Astrocyte (in vitro differentiated cells and primary cell): ENCODE measurements at regions not wholly inside any gene's neighbourhood (a gene's known extent, or its start where the extent isn't known, plus 50 kb on each side); places are given as distances from the start of the nearest gene placed in this dataset.

Experiments
- DNase-seq: peaks from one replicate; pipeline ENCODE4 v3.0.0-alpha.2; 2010; ENCODE audit warnings: low read depth
- FAIRE-seq: peaks from 2 replicates; lab custom pipeline; 2011; peaks lifted over from hg19 to GRCh38; lab: Jason Lieb, UNC
- H2AFZ ChIP-seq: 2 replicates; pipeline ENCODE4 v1.6.0; 2012; ENCODE audit warnings: low read depth, low read length, inconsistent platforms
- H3K27ac ChIP-seq: 2 replicates; pipeline ENCODE4 v1.5.1; 2011; ENCODE audit warnings: low read depth, low read length, inconsistent platforms
- H3K27me3 ChIP-seq: 2 replicates; pipeline ENCODE4 v1.6.0; 2011; ENCODE audit warnings: low read length, inconsistent platforms; ENCODE audit not compliant: insufficient read depth
- H3K36me3 ChIP-seq: 2 replicates; pipeline ENCODE4 v1.5.1; 2011; ENCODE audit warnings: low read length, inconsistent platforms; ENCODE audit not compliant: insufficient read depth
- H3K4me1 ChIP-seq: 2 replicates; pipeline ENCODE4 v1.5.1; 2011; ENCODE audit warnings: low read length, inconsistent platforms; ENCODE audit not compliant: insufficient read depth
- H3K4me2 ChIP-seq: 2 replicates; pipeline ENCODE4 v1.6.0; 2012; ENCODE audit warnings: low read length, inconsistent platforms
- H3K4me3 ChIP-seq: 2 replicates; pipeline ENCODE4 v1.5.1; 2011; ENCODE audit warnings: low read depth, mild to moderate bottlenecking, low read length, inconsistent platforms; ENCODE audit not compliant: insufficient read depth
- H3K79me2 ChIP-seq: 2 replicates; pipeline ENCODE4 v1.6.0; 2012; ENCODE audit warnings: mild to moderate bottlenecking, low read length, inconsistent platforms; ENCODE audit not compliant: insufficient read depth
- H3K9ac ChIP-seq: 2 replicates; pipeline ENCODE4 v1.6.0; 2012; ENCODE audit warnings: mild to moderate bottlenecking, low read length, inconsistent platforms
- H3K9me3 ChIP-seq: 2 replicates; pipeline ENCODE4 v1.5.1; 2012; ENCODE audit warnings: low read depth, mild to moderate bottlenecking, low read length, inconsistent platforms; ENCODE audit not compliant: insufficient read depth
- H4K20me1 ChIP-seq: 2 replicates; pipeline ENCODE4 v1.6.0; 2012; ENCODE audit warnings: low read length, inconsistent platforms; ENCODE audit not compliant: insufficient read depth
- H3K27ac Mint-ChIP-seq: one replicate; pipeline ENCODE4 v1.8.0; 2021; ENCODE audit warnings: mild to moderate bottlenecking, mixed read lengths; ENCODE audit not compliant: unreplicated experiment
- H3K27me3 Mint-ChIP-seq: one replicate; pipeline ENCODE4 v1.8.0; 2021; ENCODE audit warnings: low read depth, mixed read lengths; ENCODE audit not compliant: unreplicated experiment
- H3K36me3 Mint-ChIP-seq: one replicate; pipeline ENCODE4 v1.8.0; 2021; ENCODE audit warnings: low read depth, mixed read lengths; ENCODE audit not compliant: unreplicated experiment
- H3K4me1 Mint-ChIP-seq: one replicate; pipeline ENCODE4 v1.8.0; 2021; ENCODE audit warnings: low read depth, mixed read lengths; ENCODE audit not compliant: unreplicated experiment
- H3K4me3 Mint-ChIP-seq: one replicate; pipeline ENCODE4 v1.8.0; 2021; ENCODE audit warnings: mild to moderate bottlenecking, moderate library complexity, mixed read lengths; ENCODE audit not compliant: unreplicated experiment
- H3K9me3 Mint-ChIP-seq: one replicate; pipeline ENCODE4 v1.8.0; 2021; ENCODE audit warnings: mild to moderate bottlenecking, mixed read lengths; ENCODE audit not compliant: unreplicated experiment
- EZH2 ChIP-seq: IDR thresholded peaks from 2 replicates; pipeline ENCODE4 v1.6.1; 2012; ENCODE audit warnings: mild to moderate bottlenecking, low read length, inconsistent platforms; ENCODE audit not compliant: insufficient read depth
- TF ChIP-seq, protein P1 (sequence below): IDR thresholded peaks from 2 replicates; pipeline ENCODE4 v1.5.1; 2011; ENCODE audit warnings: low read depth, mild to moderate bottlenecking, inconsistent platforms, low read length, moderate library complexity; ENCODE audit not compliant: insufficient read depth

DNA sequence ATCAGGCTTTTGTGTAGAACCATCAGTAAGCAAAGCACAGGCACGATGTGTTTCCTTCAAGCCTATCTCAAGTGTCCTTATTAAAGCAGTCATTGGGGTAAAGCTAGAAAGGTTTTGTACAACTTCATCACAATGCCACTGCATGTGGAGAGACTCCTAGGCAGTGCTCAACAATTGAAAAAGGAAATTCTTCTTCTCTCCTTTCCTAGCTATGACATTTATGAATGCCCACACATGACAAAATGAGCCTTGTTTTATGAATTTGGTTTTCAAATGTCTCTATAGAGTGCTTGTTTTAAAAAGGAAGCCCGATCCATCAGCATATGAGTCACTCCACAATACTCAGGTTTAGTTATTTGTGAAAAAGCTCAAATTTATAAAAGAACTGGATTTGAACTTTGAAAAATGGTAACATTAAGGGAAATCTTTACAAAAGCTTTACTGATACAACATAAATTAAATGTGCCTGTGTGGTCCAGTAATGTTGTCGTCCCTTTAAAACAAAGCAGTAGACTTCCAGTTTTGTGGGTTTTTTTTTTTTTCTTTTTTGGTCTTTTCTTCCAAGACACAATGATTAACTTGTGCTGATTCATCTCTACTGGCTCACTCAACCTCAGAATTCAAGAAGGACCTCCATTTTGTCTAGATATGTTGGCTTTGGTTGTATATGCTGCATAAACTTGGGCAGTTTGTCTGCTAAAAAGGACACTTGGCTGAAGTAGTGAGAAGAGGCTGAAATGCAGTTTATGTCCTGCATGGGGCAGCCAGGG, 273.8 kb downstream of the GASK1B start:
- Mint-ChIP-seq H3K27ac (peak overlapping the region; percentile 88), H3K27me3 (no peaks in the 10 kb centered on the region), H3K36me3 (no peaks in the 10 kb centered on the region), H3K4me3 (no peak overlapping the region), H3K4me1 (peaks cover 18% of the 10 kb centered on the region), H3K9me3 (no peaks in the 10 kb centered on the region)
- H3K4me2 ChIP-seq: peak overlapping the region; percentile 45
- H3K4me1 ChIP-seq: peaks cover 4% of the 10 kb centered on the region
- no peak overlapping the region for H3K27ac ChIP-seq
- no peak overlapping the region for H3K4me3 ChIP-seq
- H3K79me2 ChIP-seq: no peaks in the 10 kb centered on the region
- peak overlapping the region; percentile 19 for H2AFZ ChIP-seq
- H3K36me3 ChIP-seq: no peaks in the 10 kb centered on the region
- H3K9me3 ChIP-seq: no peaks in the 10 kb centered on the region
- no peak for TF ChIP-seq EZH2
- TF ChIP-seq, protein P1, sequence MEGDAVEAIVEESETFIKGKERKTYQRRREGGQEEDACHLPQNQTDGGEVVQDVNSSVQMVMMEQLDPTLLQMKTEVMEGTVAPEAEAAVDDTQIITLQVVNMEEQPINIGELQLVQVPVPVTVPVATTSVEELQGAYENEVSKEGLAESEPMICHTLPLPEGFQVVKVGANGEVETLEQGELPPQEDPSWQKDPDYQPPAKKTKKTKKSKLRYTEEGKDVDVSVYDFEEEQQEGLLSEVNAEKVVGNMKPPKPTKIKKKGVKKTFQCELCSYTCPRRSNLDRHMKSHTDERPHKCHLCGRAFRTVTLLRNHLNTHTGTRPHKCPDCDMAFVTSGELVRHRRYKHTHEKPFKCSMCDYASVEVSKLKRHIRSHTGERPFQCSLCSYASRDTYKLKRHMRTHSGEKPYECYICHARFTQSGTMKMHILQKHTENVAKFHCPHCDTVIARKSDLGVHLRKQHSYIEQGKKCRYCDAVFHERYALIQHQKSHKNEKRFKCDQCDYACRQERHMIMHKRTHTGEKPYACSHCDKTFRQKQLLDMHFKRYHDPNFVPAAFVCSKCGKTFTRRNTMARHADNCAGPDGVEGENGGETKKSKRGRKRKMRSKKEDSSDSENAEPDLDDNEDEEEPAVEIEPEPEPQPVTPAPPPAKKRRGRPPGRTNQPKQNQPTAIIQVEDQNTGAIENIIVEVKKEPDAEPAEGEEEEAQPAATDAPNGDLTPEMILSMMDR: no peak
- H4K20me1 ChIP-seq: no peaks in the 10 kb centered on the region
- peak; percentile 62 for DNase-seq
- FAIRE-seq: no peak
- H3K9ac ChIP-seq: no peak overlapping the region
- H3K27me3 ChIP-seq: no peaks in the 10 kb centered on the region

DNA sequence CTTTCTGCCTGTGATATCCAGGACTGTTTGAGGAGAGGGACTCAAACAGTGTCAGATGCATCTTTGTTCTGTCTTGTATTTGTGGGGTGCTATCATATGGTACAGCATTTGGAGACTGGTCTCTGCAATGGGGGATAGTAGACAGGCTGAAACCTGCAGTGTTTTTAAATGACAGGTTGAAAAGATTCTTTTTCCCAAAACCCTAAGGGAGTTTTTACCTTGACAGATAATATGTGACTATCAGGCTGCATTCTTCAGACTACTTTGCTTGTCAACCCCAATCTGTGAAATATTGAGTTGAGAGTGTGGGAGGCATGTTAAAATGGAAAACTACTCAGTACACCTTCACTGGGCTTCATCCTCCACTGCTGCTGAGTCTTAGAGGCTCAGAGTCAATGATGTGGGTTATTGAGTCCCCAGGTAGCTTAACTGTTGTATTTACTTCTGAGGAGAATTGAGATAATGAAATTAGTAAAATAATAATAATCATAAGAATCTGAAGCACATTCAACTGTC, 274.9 kb downstream of the GASK1B start:
- no peaks in the 10 kb centered on the region for H3K36me3 ChIP-seq
- no peak for DNase-seq
- Mint-ChIP-seq H3K27me3 (no peaks in the 10 kb centered on the region), H3K9me3 (no peaks in the 10 kb centered on the region), H3K4me3 (no peak overlapping the region), H3K4me1 (peaks cover 18% of the 10 kb centered on the region), H3K27ac (no peak overlapping the region), H3K36me3 (no peaks in the 10 kb centered on the region)
- no peak overlapping the region for H3K9ac ChIP-seq
- H3K9me3 ChIP-seq: no peaks in the 10 kb centered on the region
- H3K79me2 ChIP-seq: no peaks in the 10 kb centered on the region
- H3K27ac ChIP-seq: no peak overlapping the region
- H3K4me1 ChIP-seq: peaks cover 4% of the 10 kb centered on the region
- TF ChIP-seq EZH2: no peak
- TF ChIP-seq, protein P1: no peak
- no peaks in the 10 kb centered on the region for H3K27me3 ChIP-seq
- H4K20me1 ChIP-seq: no peaks in the 10 kb centered on the region
- H3K4me3 ChIP-seq: no peak overlapping the region
- no peak for FAIRE-seq
- H2AFZ ChIP-seq: no peak overlapping the region
- no peak overlapping the region for H3K4me2 ChIP-seq

DNA sequence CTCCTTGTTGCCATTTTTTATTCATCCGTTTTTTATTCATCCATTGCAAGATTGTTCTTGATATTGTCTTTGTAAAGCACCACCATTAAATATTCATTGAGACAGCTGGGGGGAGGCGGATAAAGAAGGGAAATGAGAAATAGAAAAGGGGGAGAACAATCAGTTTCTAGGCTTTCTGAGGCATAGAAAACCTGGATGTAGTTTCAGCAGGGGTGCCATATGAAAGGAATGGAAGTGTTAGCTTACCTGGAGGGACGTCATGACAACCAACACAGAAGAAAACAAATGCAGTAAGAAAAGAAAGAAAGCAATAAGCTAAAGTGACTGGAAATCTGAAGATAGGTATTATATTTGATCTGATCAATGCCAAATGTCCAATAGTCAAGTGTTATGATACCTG, 276.1 kb downstream of the GASK1B start:
- FAIRE-seq: no peak
- no peaks in the 10 kb centered on the region for H3K27me3 Mint-ChIP-seq
- H3K36me3 Mint-ChIP-seq: no peaks in the 10 kb centered on the region

More for the DNA sequence above, 276.1 kb downstream of the GASK1B start:
- Histone ChIP-seq H3K4me1 (peaks cover 4% of the 10 kb centered on the region), H3K27me3 (no peaks in the 10 kb centered on the region), H3K9me3 (no peaks in the 10 kb centered on the region), H2AFZ (no peak overlapping the region), H3K4me3 (no peak overlapping the region), H3K36me3 (no peaks in the 10 kb centered on the region), H3K79me2 (no peaks in the 10 kb centered on the region), H3K27ac (no peak overlapping the region), H3K9ac (no peak overlapping the region), H4K20me1 (no peaks in the 10 kb centered on the region), H3K4me2 (no peak overlapping the region)
- Mint-ChIP-seq H3K4me3 (no peak overlapping the region), H3K9me3 (no peaks in the 10 kb centered on the region), H3K27ac (no peak overlapping the region), H3K4me1 (peaks cover 18% of the 10 kb centered on the region)
- TF ChIP-seq, protein P1: no peak
- no peak for TF ChIP-seq EZH2
- DNase-seq: no peak
